Astrocyte (in vitro differentiated cells and primary cell): ENCODE measurements at regions not wholly inside any gene's neighbourhood (a gene's known extent, or its start where the extent isn't known, plus 50 kb on each side); places are given as distances from the start of the nearest gene placed in this dataset.

Experiments used
- EZH2 ChIP-seq: IDR thresholded peaks from 2 replicates; pipeline ENCODE4 v1.6.1; 2012; ENCODE audit warnings: mild to moderate bottlenecking, low read length, inconsistent platforms; ENCODE audit not compliant: insufficient read depth
- TF ChIP-seq, protein P1 (sequence below): IDR thresholded peaks from 2 replicates; pipeline ENCODE4 v1.5.1; 2011; ENCODE audit warnings: low read depth, mild to moderate bottlenecking, inconsistent platforms, low read length, moderate library complexity; ENCODE audit not compliant: insufficient read depth

GRCh38 chr3:73766599-73767381, 142.0 kb upstream of the PDZRN3 start:
- no peak for TF ChIP-seq EZH2
- TF ChIP-seq, protein P1, sequence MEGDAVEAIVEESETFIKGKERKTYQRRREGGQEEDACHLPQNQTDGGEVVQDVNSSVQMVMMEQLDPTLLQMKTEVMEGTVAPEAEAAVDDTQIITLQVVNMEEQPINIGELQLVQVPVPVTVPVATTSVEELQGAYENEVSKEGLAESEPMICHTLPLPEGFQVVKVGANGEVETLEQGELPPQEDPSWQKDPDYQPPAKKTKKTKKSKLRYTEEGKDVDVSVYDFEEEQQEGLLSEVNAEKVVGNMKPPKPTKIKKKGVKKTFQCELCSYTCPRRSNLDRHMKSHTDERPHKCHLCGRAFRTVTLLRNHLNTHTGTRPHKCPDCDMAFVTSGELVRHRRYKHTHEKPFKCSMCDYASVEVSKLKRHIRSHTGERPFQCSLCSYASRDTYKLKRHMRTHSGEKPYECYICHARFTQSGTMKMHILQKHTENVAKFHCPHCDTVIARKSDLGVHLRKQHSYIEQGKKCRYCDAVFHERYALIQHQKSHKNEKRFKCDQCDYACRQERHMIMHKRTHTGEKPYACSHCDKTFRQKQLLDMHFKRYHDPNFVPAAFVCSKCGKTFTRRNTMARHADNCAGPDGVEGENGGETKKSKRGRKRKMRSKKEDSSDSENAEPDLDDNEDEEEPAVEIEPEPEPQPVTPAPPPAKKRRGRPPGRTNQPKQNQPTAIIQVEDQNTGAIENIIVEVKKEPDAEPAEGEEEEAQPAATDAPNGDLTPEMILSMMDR: no peak
